Suprapubic skin (tissue), 4 donors: ENCODE measurements at regions not wholly inside any gene's neighbourhood (a gene's known extent, or its start where the extent isn't known, plus 50 kb on each side); places are given as distances from the start of the nearest gene placed in this dataset.

Source experiments
- POLR2A ChIP-seq, 2 donors: fragments of 450-650 bp; IDR thresholded peaks; one replicate each; pipeline ENCODE4 v1.6.1; 2017; ENCODE audit warnings: antibody characterized with exemption in 2 of 2, mild to moderate bottlenecking in 2 of 2, moderate library complexity in 2 of 2
- POLR2AphosphoS5 ChIP-seq, 3 donors: sonication (generic); formaldehyde crosslinking; IDR thresholded peaks; one replicate each; pipeline ENCODE4 v1.6.1; 2017; ENCODE audit warnings: antibody characterized with exemption in 3 of 3
- TF ChIP-seq, protein P1 (sequence below), 2 donors: fragments of 200-600 bp in 1 of 2; fragments of 450-650 bp in 1 of 2; sonication (generic) in 1 of 2; IDR thresholded peaks; one replicate each; pipeline ENCODE4 v1.5.1; 2016 to 2019; ENCODE audit warnings: antibody characterized with exemption in 2 of 2, mild to moderate bottlenecking in 1 of 2, moderate library complexity in 1 of 2

GRCh38 chr5:3353561-3353960 is 242.1 kb upstream of the IRX1 start:
- no peak for TF ChIP-seq POLR2A (IDR thresholded peaks at IDR 0.05)
- TF ChIP-seq, protein P1, sequence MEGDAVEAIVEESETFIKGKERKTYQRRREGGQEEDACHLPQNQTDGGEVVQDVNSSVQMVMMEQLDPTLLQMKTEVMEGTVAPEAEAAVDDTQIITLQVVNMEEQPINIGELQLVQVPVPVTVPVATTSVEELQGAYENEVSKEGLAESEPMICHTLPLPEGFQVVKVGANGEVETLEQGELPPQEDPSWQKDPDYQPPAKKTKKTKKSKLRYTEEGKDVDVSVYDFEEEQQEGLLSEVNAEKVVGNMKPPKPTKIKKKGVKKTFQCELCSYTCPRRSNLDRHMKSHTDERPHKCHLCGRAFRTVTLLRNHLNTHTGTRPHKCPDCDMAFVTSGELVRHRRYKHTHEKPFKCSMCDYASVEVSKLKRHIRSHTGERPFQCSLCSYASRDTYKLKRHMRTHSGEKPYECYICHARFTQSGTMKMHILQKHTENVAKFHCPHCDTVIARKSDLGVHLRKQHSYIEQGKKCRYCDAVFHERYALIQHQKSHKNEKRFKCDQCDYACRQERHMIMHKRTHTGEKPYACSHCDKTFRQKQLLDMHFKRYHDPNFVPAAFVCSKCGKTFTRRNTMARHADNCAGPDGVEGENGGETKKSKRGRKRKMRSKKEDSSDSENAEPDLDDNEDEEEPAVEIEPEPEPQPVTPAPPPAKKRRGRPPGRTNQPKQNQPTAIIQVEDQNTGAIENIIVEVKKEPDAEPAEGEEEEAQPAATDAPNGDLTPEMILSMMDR (IDR thresholded peaks at IDR 0.05) = no peak
- TF ChIP-seq POLR2AphosphoS5 (IDR thresholded peaks at IDR 0.05) = no peak
